Fibroblast of the conjunctiva (primary cell): ENCODE measurements at regions not wholly inside any gene's neighbourhood (a gene's known extent, or its start where the extent isn't known, plus 50 kb on each side); places are given as distances from the start of the nearest gene placed in this dataset.
"Not testable (repeated sequence)": the region's sequence is repeated elsewhere in the genome, so short reads cannot be mapped to it uniquely, and the experiment has no call there.

Source experiments
- DNase-seq: peaks from one replicate; pipeline ENCODE4 v3.0.0-alpha.2; 2010; ENCODE audit warnings: low read depth

GRCh38 chr14:56422221-56422620 lies 157.4 kb upstream of the TMEM260 start:
- no peak for DNase-seq

GRCh38 chr14:56422703-56423213 lies 156.8 kb upstream of the TMEM260 start:
- DNase-seq, result peak; percentile 71

GRCh38 chr14:56423544-56423943 lies 156.1 kb upstream of the TMEM260 start:
- peak; percentile 1 for DNase-seq

- DNase-seq, result no peak
Measured at GRCh38 chr14:56431013-56431412, 148.6 kb upstream of the TMEM260 start.

GRCh38 chr14:56449670-56450213 lies 129.9 kb upstream of the TMEM260 start:
- DNase-seq, result no peak

GRCh38 chr14:56452940-56453339 lies 126.7 kb upstream of the TMEM260 start:
- DNase-seq, result no peak

- not testable (repeated sequence) for DNase-seq
Measured at GRCh38 chr14:56454680-56455079, 124.9 kb upstream of the TMEM260 start.

- DNase-seq, result no peak
Measured at GRCh38 chr14:56460469-56460868, 119.1 kb upstream of the TMEM260 start.

- no peak for DNase-seq
Measured at GRCh38 chr14:56461276-56462275, 118.0 kb upstream of the TMEM260 start.

GRCh38 chr14:56463271-56463890 lies 116.2 kb upstream of the TMEM260 start:
- no peak for DNase-seq

- no peak for DNase-seq
Measured at GRCh38 chr14:56471056-56471455, 108.5 kb upstream of the TMEM260 start.

GRCh38 chr14:56474419-56475022 lies 105.1 kb upstream of the TMEM260 start:
- DNase-seq, result peak; percentile 24

- DNase-seq, result no peak
Measured at GRCh38 chr14:56482310-56482911, 97.2 kb upstream of the TMEM260 start.

GRCh38 chr14:56487090-56487667 lies 92.4 kb upstream of the TMEM260 start:
- no peak for DNase-seq

GRCh38 chr14:56487761-56488160 lies 91.8 kb upstream of the TMEM260 start:
- no peak for DNase-seq

- no peak for DNase-seq
Measured at GRCh38 chr14:56488306-56488705, 91.3 kb upstream of the TMEM260 start.

GRCh38 chr14:56490379-56490778 lies 89.2 kb upstream of the TMEM260 start:
- DNase-seq, result peak; percentile 23

- DNase-seq, result peak; percentile 14
Measured at GRCh38 chr14:56491299-56492285, 88.0 kb upstream of the TMEM260 start.

GRCh38 chr14:56494167-56494566 lies 85.4 kb upstream of the TMEM260 start:
- DNase-seq, result no peak

- DNase-seq, result no peak
Measured at GRCh38 chr14:56498112-56498511, 81.5 kb upstream of the TMEM260 start.
